ENCODE measurements at regions not wholly inside any gene's neighbourhood (a gene's known extent, or its start where the extent isn't known, plus 50 kb on each side); places are given as distances from the start of the nearest gene placed in this dataset.

DNA sequence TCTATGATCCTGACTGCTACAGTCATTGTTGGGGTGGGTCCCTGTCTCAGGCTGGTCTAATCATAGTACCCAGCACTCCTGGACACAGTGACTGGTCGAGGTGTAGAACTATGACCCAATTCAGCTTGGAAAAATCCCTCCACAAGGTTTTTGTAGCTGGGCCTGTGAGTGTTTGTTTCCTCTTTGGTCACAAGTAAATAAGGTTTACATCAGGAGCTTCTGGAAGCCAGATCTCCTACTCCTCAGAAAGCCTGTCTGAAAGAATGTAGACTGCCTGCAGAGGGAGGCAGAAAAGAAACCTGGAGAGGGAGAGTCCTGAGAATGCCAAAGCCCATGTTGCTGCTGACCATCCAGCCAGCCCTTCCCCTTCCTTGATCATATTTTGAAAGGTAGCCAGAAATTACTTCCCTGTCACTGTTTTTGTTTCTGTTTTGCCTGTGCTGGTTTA, 123.2 kb downstream of the RAP2B start:
- TF ChIP-seq CTCF (IDR thresholded peaks at IDR 0.05; ENCODE audit: borderline replicate concordance, extremely low read depth, low read length, poor library complexity, severe bottlenecking) (no peak), EZH2 (IDR thresholded peaks at IDR 0.05; ENCODE audit: borderline replicate concordance, low read depth, low read length, severe bottlenecking) (no peak)
